Adipocyte (in vitro differentiated cells): ENCODE measurements at regions not wholly inside any gene's neighbourhood (a gene's known extent, or its start where the extent isn't known, plus 50 kb on each side); places are given as distances from the start of the nearest gene placed in this dataset.

ENCODE experiments used
- DNase-seq: peaks from one replicate; pipeline ENCODE4 v3.0.0-alpha.2; 2015; ENCODE audit warnings: low read depth
- H3K27me3 ChIP-seq: replicated peaks from 2 replicates; pipeline ENCODE4 v1.7.0; 2013; ENCODE audit warnings: mild to moderate bottlenecking, low read length, moderate library complexity; ENCODE audit not compliant: control insufficient read depth, insufficient read depth
- H3K36me3 ChIP-seq: 2 replicates; pipeline ENCODE4 v1.7.0; 2013; ENCODE audit warnings: low read length, mild to moderate bottlenecking, moderate library complexity; ENCODE audit not compliant: control insufficient read depth, insufficient read depth, severe bottlenecking
- H3K4me1 ChIP-seq: 2 replicates; pipeline ENCODE4 v1.7.0; 2013; ENCODE audit warnings: mild to moderate bottlenecking, low read length, moderate library complexity; ENCODE audit not compliant: control insufficient read depth, insufficient read depth
- H3K4me3 ChIP-seq: 2 replicates; pipeline ENCODE4 v1.7.0; 2013; ENCODE audit warnings: mild to moderate bottlenecking, low read length, moderate library complexity
- H3K9ac ChIP-seq: 2 replicates; pipeline ENCODE4 v1.7.0; 2013; ENCODE audit warnings: mild to moderate bottlenecking, low read length, moderate library complexity
- H3K9me3 ChIP-seq: 2 replicates; pipeline ENCODE4 v1.7.0; 2013; ENCODE audit warnings: mild to moderate bottlenecking, low read length, moderate library complexity; ENCODE audit not compliant: control insufficient read depth

DNA sequence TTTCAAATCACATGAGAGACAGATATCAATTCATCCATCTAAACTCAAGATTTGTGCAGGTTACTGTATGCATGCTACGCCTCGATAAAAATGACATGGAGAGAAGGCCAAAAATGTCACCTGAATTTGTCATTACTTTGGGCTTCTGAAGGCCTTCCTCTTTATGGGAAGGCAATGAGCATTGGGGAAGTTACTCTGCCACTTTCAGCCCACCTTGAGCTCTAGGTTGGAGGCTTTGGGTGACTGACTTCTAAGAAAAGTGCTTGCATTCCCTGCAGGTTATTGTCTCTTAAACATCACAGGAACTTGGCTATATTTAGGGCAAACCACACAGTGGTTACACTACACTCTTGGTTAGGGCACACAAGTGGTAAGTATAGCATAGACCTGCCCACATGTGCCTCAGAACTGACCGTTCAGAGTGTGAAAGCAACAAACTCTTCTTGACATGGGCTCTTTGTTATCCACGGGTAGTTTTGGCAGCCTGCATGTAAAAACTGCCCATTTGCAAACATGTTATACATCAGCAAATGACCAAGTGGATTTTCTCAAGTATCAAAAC lies 169.5 kb downstream of the ZNF608 start:
- no peaks in the 10 kb centered on the region for H3K4me1 ChIP-seq
- no peaks in the 10 kb centered on the region for H3K9me3 ChIP-seq
- no peak for DNase-seq
- H3K4me3 ChIP-seq = no peak overlapping the region
- H3K9ac ChIP-seq = no peak overlapping the region
- H3K27me3 ChIP-seq = peaks cover 5% of the 10 kb centered on the region
- no peaks in the 10 kb centered on the region for H3K36me3 ChIP-seq

DNA sequence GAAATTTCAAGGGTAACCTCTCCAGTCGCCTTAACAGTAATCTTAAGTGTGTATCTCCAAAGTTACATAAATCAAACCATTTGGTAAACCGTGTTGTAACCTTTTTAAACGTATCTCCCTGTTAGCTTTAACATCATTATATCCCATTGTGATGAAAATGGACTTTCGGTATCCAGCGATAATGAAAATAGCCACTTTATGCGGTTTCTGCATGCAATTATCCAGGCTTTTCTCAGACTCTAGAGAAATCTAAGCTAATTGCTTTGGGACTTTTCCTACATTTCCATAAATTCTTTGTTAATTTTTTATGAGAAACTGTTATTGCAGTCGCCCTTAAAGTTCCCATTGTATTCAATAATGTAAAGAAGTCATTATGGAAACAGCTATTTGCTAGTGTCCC lies 170.7 kb downstream of the ZNF608 start:
- Histone ChIP-seq H3K9me3 (no peaks in the 10 kb centered on the region), H3K9ac (no peak overlapping the region), H3K27me3 (peaks cover 5% of the 10 kb centered on the region), H3K4me3 (no peak overlapping the region), H3K4me1 (no peaks in the 10 kb centered on the region), H3K36me3 (no peaks in the 10 kb centered on the region)
- DNase-seq = no peak

DNA sequence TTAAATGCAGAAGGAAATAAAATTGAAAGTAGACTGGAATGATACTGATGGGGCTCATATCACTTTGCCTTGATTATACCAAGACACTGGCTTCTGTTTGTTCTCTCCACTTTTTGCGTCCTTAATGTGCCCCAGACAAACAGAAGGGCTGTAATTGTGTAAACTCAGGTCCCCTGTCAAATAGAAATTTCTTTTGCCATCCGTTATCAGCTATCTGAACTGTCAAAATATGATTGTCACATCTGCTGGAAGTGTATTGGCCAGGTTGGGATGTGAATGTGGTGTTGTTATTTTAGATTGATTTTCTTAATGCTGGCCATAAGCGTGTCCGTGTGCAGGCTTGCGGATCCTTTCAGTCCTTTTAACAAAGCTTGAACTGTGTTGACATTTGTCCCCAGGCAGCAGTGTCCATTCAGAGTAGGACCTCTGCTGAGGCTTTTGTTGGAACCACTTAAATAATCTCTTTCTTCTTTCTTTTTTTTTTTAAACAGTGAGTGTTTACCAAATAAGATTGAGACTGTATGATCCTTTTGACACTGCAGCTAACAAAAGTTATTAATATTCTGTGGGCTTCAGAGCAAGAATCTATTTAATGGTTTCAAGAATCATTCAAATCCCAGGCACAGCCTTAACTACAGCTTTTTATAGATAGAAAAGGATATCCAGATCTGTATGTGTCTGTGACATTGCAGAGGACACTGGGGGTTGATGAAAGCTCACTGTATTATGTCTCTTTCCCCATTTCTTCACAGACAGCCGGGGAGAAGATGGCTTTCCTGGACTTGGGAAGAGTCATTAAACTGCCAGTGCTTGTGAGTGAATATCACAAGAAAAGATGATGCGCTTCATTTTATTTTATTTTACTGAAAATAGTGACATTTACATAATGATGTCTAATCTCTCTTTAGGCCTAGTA lies 171.7 kb downstream of the ZNF608 start:
- H3K4me3 ChIP-seq = no peak overlapping the region
- H3K27me3 ChIP-seq = peaks cover 5% of the 10 kb centered on the region
- no peaks in the 10 kb centered on the region for H3K9me3 ChIP-seq
- DNase-seq = no peak
- H3K9ac ChIP-seq = no peak overlapping the region
- no peaks in the 10 kb centered on the region for H3K4me1 ChIP-seq
- H3K36me3 ChIP-seq = no peaks in the 10 kb centered on the region

DNA sequence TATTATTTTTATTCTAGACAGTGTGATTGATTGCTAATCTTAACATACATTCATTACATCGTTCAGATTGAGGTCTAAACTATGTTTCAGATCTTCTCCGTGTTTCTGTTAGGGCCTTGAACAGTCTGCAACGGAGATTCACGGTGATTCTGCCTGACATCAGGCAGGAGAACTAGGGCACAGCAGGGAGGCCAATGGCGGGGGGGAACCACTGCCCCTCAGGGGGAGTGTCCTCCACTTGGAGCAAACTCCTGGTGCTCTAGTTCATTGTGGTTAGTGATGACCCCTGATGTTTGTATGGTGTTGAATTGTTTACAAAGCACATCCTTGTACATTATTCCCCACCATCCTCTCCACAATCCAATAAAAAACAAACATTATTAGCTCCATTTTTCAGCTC lies 173.5 kb downstream of the ZNF608 start:
- no peak for DNase-seq
- Histone ChIP-seq H3K9ac (no peak overlapping the region), H3K4me1 (no peaks in the 10 kb centered on the region), H3K27me3 (peaks cover 5% of the 10 kb centered on the region), H3K9me3 (no peaks in the 10 kb centered on the region), H3K4me3 (no peak overlapping the region), H3K36me3 (no peaks in the 10 kb centered on the region)

DNA sequence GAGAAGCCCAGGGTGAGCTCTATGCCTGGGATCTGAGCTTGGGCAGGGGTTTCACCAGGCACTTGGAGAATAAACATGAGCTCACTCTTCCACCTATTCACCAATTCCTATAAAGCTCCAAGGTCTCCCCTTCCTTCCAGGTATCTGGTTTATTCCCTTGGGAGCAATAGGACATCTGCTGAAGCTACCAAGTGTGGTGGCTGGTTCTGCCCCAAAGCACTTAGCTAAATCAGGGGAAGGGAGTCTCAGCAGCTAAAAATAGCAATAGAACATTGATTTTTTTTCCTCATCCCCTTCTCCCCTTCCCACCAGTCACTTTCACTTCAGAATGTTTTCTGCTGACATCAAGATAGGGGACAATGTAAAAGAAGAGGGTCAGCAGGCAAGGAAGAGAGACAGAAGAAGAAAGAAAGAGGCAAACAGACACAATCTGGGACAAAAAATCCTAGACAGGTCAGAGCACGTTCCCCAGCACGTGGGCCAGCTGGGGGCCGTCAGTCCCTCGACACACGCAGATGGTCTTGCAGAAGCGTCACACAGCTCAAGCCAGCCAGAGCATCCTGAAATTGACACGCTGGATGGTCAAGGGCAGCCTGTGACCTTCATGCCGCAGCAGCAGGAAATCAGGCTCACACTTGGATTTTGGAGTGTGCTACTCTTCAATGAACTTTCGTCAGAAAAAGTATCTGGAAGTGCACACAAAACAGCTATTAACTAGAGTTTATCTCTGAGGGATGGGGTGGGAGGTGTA lies 176.0 kb downstream of the ZNF608 start:
- H3K27me3 ChIP-seq = no peaks in the 10 kb centered on the region
- H3K9ac ChIP-seq = no peak overlapping the region
- no peaks in the 10 kb centered on the region for H3K9me3 ChIP-seq
- no peak overlapping the region for H3K4me3 ChIP-seq
- H3K4me1 ChIP-seq = no peaks in the 10 kb centered on the region
- DNase-seq = no peak
- H3K36me3 ChIP-seq = no peaks in the 10 kb centered on the region

DNA sequence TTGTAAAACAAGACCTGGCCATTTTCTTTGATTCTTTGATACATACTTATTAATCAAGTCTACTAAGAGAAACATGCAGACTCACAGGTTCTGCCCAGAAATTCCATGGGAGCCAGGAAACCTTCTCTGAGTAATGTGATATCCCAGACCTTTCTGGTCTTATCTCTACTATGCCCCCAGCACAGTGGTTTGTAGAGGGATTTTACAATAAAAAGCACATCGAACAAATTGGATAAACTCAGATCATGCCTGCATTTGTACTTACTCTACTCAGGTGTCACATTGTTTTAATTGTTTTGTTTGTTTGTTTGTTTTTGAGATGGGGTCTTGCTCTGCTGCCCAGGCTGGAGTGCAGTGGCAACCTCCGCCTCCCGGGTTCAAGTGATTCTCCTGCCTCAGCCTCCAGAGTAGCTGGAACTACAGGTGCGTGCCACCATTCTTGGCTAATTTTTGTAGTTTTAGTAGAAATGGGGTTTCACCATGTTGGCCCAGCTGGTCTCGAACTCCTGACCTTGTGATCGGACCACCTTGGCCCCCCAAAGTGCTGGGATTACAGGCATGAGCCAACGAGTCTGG lies 179.5 kb downstream of the ZNF608 start:
- Histone ChIP-seq H3K9me3 (no peaks in the 10 kb centered on the region), H3K4me3 (no peak overlapping the region), H3K36me3 (no peaks in the 10 kb centered on the region), H3K27me3 (no peaks in the 10 kb centered on the region), H3K4me1 (no peaks in the 10 kb centered on the region), H3K9ac (no peak overlapping the region)
- no peak for DNase-seq

DNA sequence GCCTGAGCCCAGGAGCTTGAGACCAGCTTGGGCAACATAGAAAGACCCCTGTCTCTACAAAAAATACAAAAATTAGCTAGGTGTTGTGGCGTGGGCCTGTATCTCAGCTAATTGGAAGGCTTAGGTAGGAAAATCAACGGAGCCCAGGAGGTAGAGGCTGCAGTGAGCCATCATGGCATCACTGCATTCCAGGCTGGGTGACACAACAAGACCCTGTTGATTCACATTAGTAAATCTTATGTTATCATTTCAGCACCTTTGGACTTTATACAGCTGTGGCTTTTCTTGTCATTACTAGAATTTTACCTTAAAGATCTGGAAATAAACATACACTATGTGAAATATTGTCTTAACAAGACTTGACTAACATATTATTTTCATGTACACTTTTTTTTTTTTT lies 185.0 kb downstream of the ZNF608 start:
- Histone ChIP-seq H3K36me3 (no peaks in the 10 kb centered on the region), H3K27me3 (no peaks in the 10 kb centered on the region), H3K9me3 (no peaks in the 10 kb centered on the region)

DNA sequence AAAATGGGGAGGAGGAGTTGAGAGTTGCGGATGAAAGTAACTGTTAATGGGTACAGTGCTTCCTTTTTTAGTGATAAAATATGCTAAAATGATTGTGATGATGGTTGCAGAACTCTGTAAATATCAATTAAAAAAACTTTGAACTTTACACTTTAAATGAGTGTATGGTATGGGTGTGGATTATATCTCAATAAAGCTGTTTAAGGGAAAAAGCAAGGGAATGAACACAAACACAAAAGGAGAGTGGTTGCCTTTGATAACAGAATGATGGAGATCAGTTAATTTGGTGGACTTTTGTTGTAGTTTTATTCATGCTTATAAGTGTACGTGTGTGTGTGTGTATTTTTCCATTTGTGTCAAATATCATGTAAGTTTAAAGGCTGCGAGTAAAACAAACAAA lies 186.1 kb downstream of the ZNF608 start:
- Histone ChIP-seq H3K9me3 (no peaks in the 10 kb centered on the region), H3K36me3 (no peaks in the 10 kb centered on the region), H3K4me1 (no peaks in the 10 kb centered on the region), H3K9ac (no peak overlapping the region), H3K4me3 (no peak overlapping the region), H3K27me3 (no peaks in the 10 kb centered on the region)
- DNase-seq = no peak

More for the DNA sequence above, 185.0 kb downstream of the ZNF608 start:
- Histone ChIP-seq H3K9ac (no peak overlapping the region), H3K4me3 (no peak overlapping the region), H3K4me1 (no peaks in the 10 kb centered on the region)
- DNase-seq = no peak

DNA sequence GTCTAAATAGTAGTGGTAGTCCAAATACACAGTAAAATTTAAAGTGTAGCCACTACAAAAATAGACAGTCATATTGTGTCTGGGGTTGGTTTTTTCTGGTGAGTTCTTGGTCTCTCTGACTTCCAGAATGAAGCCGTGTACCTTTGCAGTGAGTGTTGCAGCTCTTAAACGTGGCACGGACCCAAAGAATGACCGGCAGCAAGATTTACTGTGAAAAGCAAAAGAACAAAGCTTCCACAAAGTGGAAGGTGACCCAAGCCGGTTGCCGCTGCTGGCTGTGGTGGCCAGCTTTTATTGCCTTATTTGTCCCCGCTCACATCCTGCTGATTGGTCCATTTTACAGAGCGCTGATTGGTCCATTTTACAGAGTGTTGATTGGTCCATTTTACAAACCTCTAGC lies 188.7 kb downstream of the ZNF608 start:
- Histone ChIP-seq H3K36me3 (no peaks in the 10 kb centered on the region), H3K4me3 (no peak overlapping the region), H3K9me3 (no peaks in the 10 kb centered on the region), H3K4me1 (no peaks in the 10 kb centered on the region), H3K27me3 (no peaks in the 10 kb centered on the region), H3K9ac (no peak overlapping the region)
- no peak for DNase-seq

DNA sequence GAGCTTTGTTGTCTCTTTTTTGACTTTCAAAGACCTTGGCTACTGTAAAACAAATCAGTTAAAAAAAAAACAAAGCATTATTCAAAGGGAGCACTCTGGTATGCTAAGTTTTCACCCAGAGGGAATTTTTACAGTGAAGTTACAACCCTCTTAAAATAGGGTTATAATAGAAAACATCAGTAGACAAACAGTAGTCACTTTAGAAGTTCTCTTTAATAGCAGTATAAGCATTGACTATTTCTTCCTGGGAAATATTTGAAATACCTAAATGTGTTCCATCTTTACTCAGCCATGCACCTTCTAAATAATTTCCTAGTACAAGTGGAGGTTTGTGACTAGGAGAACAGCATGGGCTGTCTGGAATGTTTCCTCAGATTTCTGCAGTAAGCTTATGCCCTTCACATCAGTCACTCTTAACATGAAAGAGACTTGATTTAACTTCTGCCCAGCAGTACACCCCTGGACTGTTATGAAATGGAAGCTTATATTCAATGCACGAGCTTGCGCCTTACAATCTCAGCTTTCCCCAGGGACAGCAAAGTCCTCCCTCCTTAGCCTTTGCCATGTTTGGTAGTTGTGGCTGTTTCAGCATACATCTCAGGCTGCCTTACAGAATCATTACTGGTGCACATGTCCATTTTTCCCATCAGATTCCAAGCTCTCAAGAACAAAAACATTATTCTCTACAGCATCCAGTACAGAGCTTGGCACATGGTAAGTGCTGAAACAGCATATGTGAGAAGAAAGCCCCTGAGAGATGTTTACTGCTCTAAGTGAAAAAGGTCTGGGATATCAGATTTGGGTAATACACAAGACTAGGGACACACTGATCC lies 191.5 kb downstream of the ZNF608 start:
- DNase-seq = no peak
- Histone ChIP-seq H3K36me3 (no peaks in the 10 kb centered on the region), H3K27me3 (no peaks in the 10 kb centered on the region), H3K9ac (no peak overlapping the region), H3K4me1 (no peaks in the 10 kb centered on the region), H3K9me3 (no peaks in the 10 kb centered on the region), H3K4me3 (no peak overlapping the region)
